SK-N-MC (cell line): ENCODE measurements at regions not wholly inside any gene's neighbourhood (a gene's known extent, or its start where the extent isn't known, plus 50 kb on each side); places are given as distances from the start of the nearest gene placed in this dataset.
A peak's percentile ranks its signal among the peaks of the same experiment; 100 is the strongest.
"Not testable (repeated sequence)": the region's sequence is repeated elsewhere in the genome, so short reads cannot be mapped to it uniquely, and the experiment has no call there.

Experiments
- DNase-seq: peaks from one replicate; pipeline ENCODE4 v3.0.0-alpha.2; 2011; ENCODE audit warnings: low read depth, low spot score
- H3K27ac ChIP-seq: fragments of 200-600 bp; sonication (generic); 2 replicates; pipeline ENCODE4 v1.5.1; 2016; ENCODE audit warnings: mixed run types
- H3K36me3 ChIP-seq: fragments of 200-600 bp; sonication (generic); 2 replicates; pipeline ENCODE4 v1.6.1; 2017; ENCODE audit warnings: antibody characterized with exemption, low read length, mixed read lengths; ENCODE audit not compliant: insufficient read depth
- H3K4me3 ChIP-seq: fragments of 200-600 bp; sonication (generic); 2 replicates; pipeline ENCODE4 v1.5.1; 2016
- H3K9ac ChIP-seq: fragments of 200-600 bp; sonication (generic); 2 replicates; pipeline ENCODE4 v1.8.0; 2017; ENCODE audit warnings: mixed run types, mixed read lengths; ENCODE audit not compliant: insufficient read length
- H3K9me3 ChIP-seq: fragments of 200-600 bp; sonication (generic); 2 replicates; pipeline ENCODE4 v1.6.1; 2017; ENCODE audit warnings: low read depth, mild to moderate bottlenecking, antibody characterized with exemption, low read length, moderate library complexity, mixed read lengths
- EZH2 ChIP-seq: fragments of 200-600 bp; sonication (generic); IDR thresholded peaks from one replicate; pipeline ENCODE4 v1.6.1; 2017; ENCODE audit warnings: antibody characterized with exemption
- FOXP2 ChIP-seq: optimal IDR thresholded peaks from 2 replicates; pipeline ENCODE3; 2011; ENCODE audit warnings: mild to moderate bottlenecking, moderate library complexity; ENCODE audit not compliant: insufficient read depth; ENCODE audit errors: extremely low read length, control extremely low read depth
- POLR2AphosphoS5 ChIP-seq: IDR thresholded peaks from 2 replicates; pipeline ENCODE4 v1.6.1; 2012; ENCODE audit warnings: mild to moderate bottlenecking, low read depth, low read length, borderline replicate concordance

DNA sequence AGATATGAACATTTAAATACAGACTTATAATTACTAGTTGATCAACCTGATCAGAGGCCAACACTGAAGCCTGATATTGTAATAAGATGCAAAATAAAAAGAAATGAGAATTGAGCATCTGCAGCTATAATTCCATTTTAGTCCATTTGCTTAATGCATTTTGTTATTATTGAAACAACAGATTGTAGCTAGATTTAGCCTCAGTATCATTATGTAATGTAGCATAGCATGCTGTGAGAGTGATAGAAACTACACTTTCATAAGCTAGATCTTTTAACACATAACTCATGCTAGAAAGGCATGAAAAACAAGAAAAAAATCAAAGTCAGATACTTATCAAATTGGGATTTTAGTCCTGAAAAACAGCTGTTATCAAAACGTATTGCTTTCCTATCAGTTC lies 292.7 kb upstream of the ADARB2 start:
- H3K9me3 ChIP-seq, result no peaks in the 10 kb centered on the region
- no peaks in the 10 kb centered on the region for H3K36me3 ChIP-seq
- TF ChIP-seq EZH2 (no peak), POLR2AphosphoS5 (no peak), FOXP2 (no peak)
- no peak for DNase-seq
- H3K27ac ChIP-seq, result no peak overlapping the region
- H3K9ac ChIP-seq, result no peak overlapping the region
- H3K4me3 ChIP-seq, result no peak overlapping the region

GRCh38 chr10:2026936-2027335 lies 289.6 kb upstream of the ADARB2 start:
- Histone ChIP-seq H3K9me3 (no peaks in the 10 kb centered on the region), H3K4me3 (no peak overlapping the region), H3K27ac (no peak overlapping the region), H3K9ac (no peak overlapping the region), H3K36me3 (no peaks in the 10 kb centered on the region)
- TF ChIP-seq FOXP2, result no peak
- no peak for TF ChIP-seq EZH2
- no peak for TF ChIP-seq POLR2AphosphoS5
- DNase-seq, result no peak

- not testable (repeated sequence) for H3K9ac ChIP-seq, H3K27ac ChIP-seq, DNase-seq, H3K4me3 ChIP-seq, H3K36me3 ChIP-seq, H3K9me3 ChIP-seq
Measured at GRCh38 chr10:2024750-2025149, 287.4 kb upstream of the ADARB2 start.

DNA sequence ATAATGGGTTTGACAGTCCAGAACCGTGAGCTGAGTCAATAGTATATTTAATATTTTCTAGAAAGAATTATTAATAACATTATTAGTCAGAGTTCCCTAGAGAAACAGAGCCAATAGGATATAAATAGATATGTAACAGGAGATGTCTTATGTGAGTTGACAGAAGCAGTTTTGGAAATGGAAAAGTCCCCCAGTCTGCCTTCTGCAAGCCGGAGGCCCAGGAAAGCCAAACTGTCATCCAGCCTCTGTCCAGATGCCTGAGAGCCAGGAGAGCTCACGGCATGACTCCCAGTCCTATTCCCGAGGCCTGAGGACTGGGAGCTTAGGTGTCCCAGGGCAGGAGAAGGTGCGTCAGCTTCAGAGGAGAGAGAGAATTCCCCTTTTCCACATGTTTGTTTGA lies 286.4 kb upstream of the ADARB2 start:
- Histone ChIP-seq H3K4me3 (no peak overlapping the region), H3K9me3 (no peaks in the 10 kb centered on the region), H3K27ac (no peak overlapping the region), H3K9ac (no peak overlapping the region), H3K36me3 (no peaks in the 10 kb centered on the region)
- DNase-seq, result no peak
- TF ChIP-seq FOXP2 (no peak), POLR2AphosphoS5 (no peak), EZH2 (no peak)

- no peak for TF ChIP-seq POLR2AphosphoS5
- TF ChIP-seq FOXP2, result no peak
- TF ChIP-seq EZH2, result no peak
- no peaks in the 10 kb centered on the region for H3K9me3 ChIP-seq
- no peak overlapping the region for H3K4me3 ChIP-seq
- no peak overlapping the region for H3K9ac ChIP-seq
- 0 out of 2 replicates have a peak overlapping the region, but pooled peaks have one; percentile 0 for H3K27ac ChIP-seq
- no peak for DNase-seq
- no peaks in the 10 kb centered on the region for H3K36me3 ChIP-seq
Measured at GRCh38 chr10:2022401-2022800, 285.1 kb upstream of the ADARB2 start.

GRCh38 chr10:2020836-2021235 lies 283.5 kb upstream of the ADARB2 start:
- TF ChIP-seq FOXP2 (no peak), POLR2AphosphoS5 (no peak), EZH2 (no peak)
- Histone ChIP-seq H3K27ac (peak overlapping the region; percentile 95), H3K9me3 (no peaks in the 10 kb centered on the region), H3K9ac (no peak overlapping the region), H3K36me3 (no peaks in the 10 kb centered on the region), H3K4me3 (no peak overlapping the region)
- no peak for DNase-seq

- Histone ChIP-seq H3K4me3 (no peak overlapping the region), H3K27ac (peak overlapping the region; percentile 95), H3K9ac (peak overlapping the region; percentile 60)
Measured at GRCh38 chr10:2019803-2020202, 282.5 kb upstream of the ADARB2 start.

GRCh38 chr10:2019281-2019680 lies 282.0 kb upstream of the ADARB2 start:
- TF ChIP-seq EZH2 (no peak), FOXP2 (peak; percentile 37), POLR2AphosphoS5 (peak; percentile 51; the same call in 1 of the 2 replicates)

More at GRCh38 chr10:2019803-2020202, 282.5 kb upstream of the ADARB2 start:
- no peaks in the 10 kb centered on the region for H3K36me3 ChIP-seq
- TF ChIP-seq POLR2AphosphoS5 (no peak), EZH2 (no peak), FOXP2 (no peak)
- no peaks in the 10 kb centered on the region for H3K9me3 ChIP-seq
- DNase-seq, result no peak

GRCh38 chr10:2014541-2014940 lies 277.2 kb upstream of the ADARB2 start:
- TF ChIP-seq FOXP2 (no peak), POLR2AphosphoS5 (no peak), EZH2 (no peak)

More at GRCh38 chr10:2019281-2019680, 282.0 kb upstream of the ADARB2 start:
- peak; percentile 97 for DNase-seq
- Histone ChIP-seq H3K9me3 (no peaks in the 10 kb centered on the region), H3K27ac (peak overlapping the region; percentile 95), H3K9ac (peak overlapping the region; percentile 60), H3K4me3 (no peak overlapping the region), H3K36me3 (no peaks in the 10 kb centered on the region)

DNA sequence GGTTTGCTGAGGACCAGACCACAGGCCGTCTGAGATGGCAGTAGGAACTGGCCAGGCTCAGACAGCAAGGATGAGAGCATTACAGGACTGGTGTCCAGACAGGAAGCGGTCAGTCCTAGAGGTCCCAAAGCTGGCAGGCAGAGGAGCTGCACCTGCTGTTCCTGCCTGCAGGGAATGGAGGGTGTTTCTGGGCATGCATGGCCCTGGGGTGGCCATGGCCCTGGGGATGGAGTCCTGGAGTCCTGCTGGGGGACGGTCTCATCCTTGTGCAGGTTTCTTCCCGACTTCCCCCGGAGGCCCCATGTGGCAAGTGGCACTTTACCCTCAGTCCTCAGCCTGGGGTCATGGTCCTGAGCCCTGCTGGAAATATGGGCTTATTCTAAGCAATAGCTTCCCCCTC lies 274.9 kb upstream of the ADARB2 start:
- no peak overlapping the region for H3K9ac ChIP-seq
- TF ChIP-seq FOXP2, result no peak
- TF ChIP-seq EZH2, result no peak
- TF ChIP-seq POLR2AphosphoS5, result no peak
- H3K27ac ChIP-seq, result no peak overlapping the region
- no peaks in the 10 kb centered on the region for H3K36me3 ChIP-seq
- no peak for DNase-seq
- no peak overlapping the region for H3K4me3 ChIP-seq
- H3K9me3 ChIP-seq, result no peaks in the 10 kb centered on the region

More at GRCh38 chr10:2014541-2014940, 277.2 kb upstream of the ADARB2 start:
- no peak overlapping the region for H3K9ac ChIP-seq
- no peaks in the 10 kb centered on the region for H3K36me3 ChIP-seq
- 0 out of 2 replicates have a peak overlapping the region, but pooled peaks have one; percentile 57 for H3K27ac ChIP-seq
- DNase-seq, result no peak
- no peak overlapping the region for H3K4me3 ChIP-seq
- no peaks in the 10 kb centered on the region for H3K9me3 ChIP-seq
